ENCODE measurements at regions not wholly inside any gene's neighbourhood (a gene's known extent, or its start where the extent isn't known, plus 50 kb on each side); places are given as distances from the start of the nearest gene placed in this dataset.

DNA sequence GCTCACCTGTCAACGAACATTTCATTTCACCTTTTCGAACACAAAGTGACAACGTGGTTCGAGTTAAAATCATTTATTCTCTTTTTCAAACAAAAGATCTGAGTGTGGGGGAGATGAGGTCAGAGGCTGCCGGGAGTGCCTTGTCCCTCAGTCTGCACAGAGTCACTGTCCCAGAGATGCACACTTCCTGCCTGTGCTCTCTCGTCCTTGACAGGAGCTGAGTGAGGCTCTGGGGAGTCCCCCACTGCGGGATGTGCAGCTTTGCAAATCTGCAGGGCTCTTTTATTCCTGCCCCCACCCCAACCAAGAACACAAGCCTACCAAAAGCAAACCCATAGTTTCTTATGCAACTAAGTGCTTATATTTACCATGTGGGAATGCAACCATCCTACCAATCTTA is 497.8 kb downstream of the EIPR1 start:
- no peak for TF ChIP-seq RFX5 (IDR thresholded peaks at IDR 0.05; ENCODE audit: low read depth, low read length)
- TF ChIP-seq, protein P1, sequence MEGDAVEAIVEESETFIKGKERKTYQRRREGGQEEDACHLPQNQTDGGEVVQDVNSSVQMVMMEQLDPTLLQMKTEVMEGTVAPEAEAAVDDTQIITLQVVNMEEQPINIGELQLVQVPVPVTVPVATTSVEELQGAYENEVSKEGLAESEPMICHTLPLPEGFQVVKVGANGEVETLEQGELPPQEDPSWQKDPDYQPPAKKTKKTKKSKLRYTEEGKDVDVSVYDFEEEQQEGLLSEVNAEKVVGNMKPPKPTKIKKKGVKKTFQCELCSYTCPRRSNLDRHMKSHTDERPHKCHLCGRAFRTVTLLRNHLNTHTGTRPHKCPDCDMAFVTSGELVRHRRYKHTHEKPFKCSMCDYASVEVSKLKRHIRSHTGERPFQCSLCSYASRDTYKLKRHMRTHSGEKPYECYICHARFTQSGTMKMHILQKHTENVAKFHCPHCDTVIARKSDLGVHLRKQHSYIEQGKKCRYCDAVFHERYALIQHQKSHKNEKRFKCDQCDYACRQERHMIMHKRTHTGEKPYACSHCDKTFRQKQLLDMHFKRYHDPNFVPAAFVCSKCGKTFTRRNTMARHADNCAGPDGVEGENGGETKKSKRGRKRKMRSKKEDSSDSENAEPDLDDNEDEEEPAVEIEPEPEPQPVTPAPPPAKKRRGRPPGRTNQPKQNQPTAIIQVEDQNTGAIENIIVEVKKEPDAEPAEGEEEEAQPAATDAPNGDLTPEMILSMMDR (conservative IDR thresholded peaks at IDR 0.05; ENCODE audit: low read depth, low read length), result no peak
- no peak for TF ChIP-seq SMC3 (IDR thresholded peaks at IDR 0.05; ENCODE audit: low read depth, low read length)
- TF ChIP-seq MAFK (IDR thresholded peaks at IDR 0.05; ENCODE audit: low read depth, low read length), result no peak
- no peak for TF ChIP-seq USF2 (IDR thresholded peaks at IDR 0.05; ENCODE audit: low read depth, low read length)
- no peak for TF ChIP-seq RAD21 (IDR thresholded peaks at IDR 0.05; ENCODE audit: low read length)
- TF ChIP-seq FOS (IDR thresholded peaks at IDR 0.05; ENCODE audit: low read depth, low read length), result no peak
- no peak for TF ChIP-seq RCOR1 (IDR thresholded peaks at IDR 0.05; ENCODE audit: insufficient replicate concordance, low read length)
- no peak for TF ChIP-seq CHD1 (IDR thresholded peaks at IDR 0.05; ENCODE audit: low read depth, low read length)
- no peak for TF ChIP-seq POLR2A (IDR thresholded peaks at IDR 0.05; ENCODE audit: low read depth, low read length)
